ENCODE measurements at regions not wholly inside any gene's neighbourhood (a gene's known extent, or its start where the extent isn't known, plus 50 kb on each side); places are given as distances from the start of the nearest gene placed in this dataset.

DNA sequence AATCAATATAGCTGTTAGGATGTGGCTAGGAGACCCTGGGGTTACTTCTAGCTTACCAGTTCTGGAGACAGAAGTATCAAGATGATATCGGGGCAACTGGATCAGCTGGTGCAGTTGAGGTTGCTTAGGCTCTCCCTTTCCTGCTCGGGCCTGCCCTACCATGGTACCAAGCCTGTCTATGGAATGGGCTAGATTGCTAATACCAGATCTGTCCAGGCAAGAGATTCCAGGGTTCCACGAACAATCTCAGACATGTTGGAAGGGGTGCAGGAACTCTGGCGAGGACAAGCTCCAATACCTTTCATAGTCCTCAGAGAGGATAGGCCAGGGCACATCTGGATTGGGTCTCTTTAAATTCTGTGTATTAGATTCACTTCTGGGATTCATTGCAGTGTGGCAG lies 53.8 kb downstream of the ADM start:
- ChIA-PET CTCF (no interaction called here), POLR2A (no interaction called here)

DNA sequence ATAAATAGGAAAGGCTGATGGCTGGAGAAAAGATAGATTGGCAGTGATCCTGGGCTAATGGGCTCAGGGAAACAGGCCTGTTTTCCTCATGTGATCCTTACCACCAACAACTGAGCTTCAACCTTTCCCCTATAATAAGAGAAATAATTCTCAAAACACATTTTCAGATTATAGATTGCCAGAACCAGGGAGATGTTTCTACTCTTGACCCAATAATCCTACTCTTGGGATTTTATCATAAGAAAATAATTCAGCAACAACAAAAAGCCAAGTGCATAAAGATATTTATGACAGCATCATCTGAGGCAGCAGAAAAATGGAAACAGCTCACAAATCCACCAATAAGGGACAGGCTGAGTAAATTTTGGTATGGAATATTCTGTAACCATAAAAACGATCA lies 54.3 kb downstream of the ADM start:
- ChIA-PET POLR2A (no interaction called here), CTCF (no interaction called here)

DNA sequence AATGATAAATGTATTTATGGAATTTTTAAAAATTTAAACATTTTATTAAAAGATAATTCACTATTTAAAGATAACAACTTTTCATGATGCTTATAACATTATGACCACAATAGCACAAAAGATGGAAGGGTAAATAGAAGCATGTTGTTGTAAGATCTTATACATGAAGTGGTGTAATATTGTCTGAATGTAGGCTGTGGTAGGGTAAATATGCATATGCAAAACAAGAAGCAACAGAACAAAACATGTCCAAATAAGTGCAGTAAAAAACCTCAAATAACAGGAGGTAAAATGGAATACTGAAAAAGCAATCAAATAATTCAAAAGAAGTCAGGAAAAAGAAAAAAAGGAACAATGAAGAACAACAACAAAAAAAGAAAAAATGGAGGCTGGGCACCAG lies 56.0 kb downstream of the ADM start:
- CTCF ChIA-PET, result no interaction called here
- POLR2A ChIA-PET, result no interaction called here

DNA sequence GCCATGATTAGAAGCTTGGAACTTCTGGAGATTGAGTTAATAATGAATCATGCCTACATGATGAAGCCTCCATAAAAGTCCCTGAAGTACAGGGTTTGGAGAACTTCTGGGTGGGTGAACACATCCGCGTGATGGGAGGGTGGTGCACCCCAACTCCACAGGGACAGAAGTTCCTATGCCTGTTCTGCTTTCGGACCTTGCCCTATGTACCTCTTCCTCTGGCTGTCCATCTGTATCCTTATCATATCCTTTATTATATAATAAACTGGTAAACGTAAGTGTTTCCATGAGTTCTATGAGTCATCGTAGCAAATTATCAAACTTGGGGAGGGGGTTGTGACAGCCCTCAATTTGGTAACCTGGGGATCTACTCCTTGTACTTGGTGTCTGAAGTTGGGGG lies 60.2 kb downstream of the ADM start:
- CTCF ChIA-PET, result interaction anchor here (0.9 kb wide), 1 partner anchor 287 kb away, joined by 3 read pairs; no protein-coding TSS in a partner anchor
- POLR2A ChIA-PET, result no interaction called here

DNA sequence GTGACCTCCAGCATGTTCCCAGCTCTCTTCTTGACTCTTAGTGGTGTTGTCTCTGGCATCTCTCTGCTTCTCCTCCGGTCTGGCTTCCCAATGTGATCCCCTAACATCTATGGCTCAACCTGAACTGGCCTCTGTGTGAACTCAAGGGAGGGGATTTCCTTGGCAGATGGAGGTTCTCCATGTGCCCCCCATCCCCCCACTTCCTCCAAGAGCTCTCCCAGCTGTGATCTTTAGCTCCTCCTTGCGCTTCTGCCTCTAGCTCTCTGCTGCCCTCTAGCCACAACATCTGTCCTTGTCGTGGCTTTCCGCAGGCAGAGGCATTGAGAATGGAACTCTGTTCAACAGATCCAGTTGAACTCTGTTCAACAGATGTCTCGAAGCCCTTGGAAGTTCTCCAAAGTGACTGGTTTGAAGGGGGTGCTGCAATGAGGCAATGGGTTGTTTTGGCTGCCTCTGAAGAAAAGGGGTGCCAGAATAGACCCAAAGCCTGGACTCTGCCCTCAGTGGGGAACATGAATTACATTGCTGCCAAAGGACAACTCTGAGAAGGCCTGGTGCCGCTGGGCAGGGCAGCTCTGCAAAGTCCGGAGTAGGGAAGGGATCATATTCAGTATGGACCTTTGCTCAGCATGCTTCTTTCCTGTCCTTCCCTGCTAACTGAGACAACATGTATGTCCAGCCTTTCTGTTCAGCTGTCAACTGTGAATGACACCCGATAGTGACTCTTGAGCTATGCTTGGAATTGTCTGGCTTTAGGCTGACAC lies 61.9 kb downstream of the ADM start:
- ChIA-PET POLR2A (no interaction called here), CTCF (interaction anchor here (0.7 to 2.2 kb wide), 5 partner anchors 10 to 642 kb away, joined by 3 to 7 read pairs (median 4); no protein-coding TSS in a partner anchor)

DNA sequence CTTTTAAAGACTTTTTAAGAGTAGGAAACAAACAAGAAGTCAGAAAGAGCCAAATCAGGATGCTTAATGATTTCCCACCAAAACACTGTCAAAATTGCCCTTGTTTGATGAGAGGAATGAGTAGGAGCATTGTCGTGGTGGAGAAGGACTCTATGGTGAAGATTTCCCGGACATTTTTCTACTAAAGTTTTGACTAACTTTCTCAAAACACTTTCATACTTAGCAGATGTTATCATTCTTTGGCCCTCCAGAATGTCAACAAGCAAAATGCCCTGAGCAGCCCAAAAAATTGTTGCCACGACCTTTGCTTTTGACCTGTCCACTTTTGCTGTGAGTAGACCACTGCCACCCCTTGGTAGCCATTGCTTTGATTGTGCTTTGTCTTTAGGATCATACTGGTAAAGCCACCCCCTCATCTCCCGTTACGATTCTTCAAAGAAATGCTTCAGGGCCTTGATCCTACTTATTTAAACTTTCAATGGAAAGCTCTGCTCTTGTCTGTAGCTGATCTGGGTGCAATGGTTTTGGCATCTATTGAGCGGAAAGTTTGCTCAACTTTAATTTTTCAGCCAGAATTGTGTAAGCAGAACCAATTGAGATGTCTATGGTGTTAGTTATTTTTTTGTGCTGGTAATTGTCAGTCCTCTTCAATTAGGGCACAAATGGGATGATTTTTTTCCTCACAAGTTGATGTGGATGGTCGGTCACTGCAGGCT lies 67.2 kb downstream of the ADM start:
- ChIA-PET POLR2A (no interaction called here), CTCF (no interaction called here)

DNA sequence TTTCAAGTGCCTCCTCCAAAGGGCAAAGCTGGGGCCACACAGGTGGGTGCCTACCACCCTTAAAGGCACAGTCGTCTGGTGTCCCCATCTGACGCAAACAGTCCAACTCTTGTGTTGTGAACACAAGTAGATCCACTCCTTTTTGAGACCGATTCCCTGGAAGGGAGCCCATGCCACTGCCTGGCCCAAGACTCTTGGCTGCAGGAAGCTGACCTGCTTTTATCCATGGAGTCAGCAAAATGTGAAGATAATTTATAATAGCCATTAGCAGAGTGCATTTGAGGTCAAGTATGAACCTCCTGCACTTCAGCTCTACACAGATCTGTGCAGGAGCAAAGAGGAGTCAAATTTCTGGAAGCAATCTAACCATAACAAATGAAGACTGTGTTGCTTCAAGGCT lies 68.5 kb downstream of the ADM start:
- CTCF ChIA-PET, result no interaction called here

DNA sequence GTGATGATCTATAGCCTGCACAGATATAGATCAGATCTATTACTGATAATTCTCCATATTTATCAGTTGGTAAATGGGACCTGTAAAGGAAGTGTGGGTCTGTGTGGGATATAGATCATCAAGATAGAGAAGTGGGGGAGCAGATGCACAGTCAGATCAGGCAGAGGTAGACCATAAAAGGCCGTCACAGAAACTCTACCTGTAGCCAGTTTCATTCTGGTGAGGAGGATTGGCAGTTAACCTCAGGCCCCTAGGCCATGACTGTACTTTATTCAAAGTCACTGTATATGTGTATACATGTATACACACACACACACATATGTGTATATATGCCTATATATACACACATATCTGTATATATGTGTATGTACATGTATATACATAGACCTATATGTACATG lies 69.1 kb downstream of the ADM start:
- ChIA-PET POLR2A (no interaction called here), CTCF (no interaction called here)

More for the DNA sequence above, 68.5 kb downstream of the ADM start:
- POLR2A ChIA-PET, result no interaction called here

DNA sequence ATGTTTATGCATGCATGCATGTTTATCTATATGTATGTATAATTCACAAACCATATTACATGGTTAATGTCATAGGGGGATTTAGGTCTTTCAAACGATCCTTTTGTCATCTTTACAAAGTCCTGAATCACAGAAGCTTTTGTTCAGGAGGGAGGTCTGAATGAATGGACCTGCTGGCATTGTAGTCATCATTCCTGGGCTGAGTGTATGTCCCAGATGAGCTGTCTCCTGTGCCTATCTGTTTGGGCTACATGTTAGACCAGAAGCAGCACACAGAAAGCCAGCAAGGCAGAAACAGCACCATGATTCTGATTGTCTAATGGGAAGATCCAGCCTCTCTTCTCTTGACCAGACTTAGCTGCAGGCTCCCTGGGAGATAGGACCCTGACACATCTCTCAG lies 69.5 kb downstream of the ADM start:
- CTCF ChIA-PET, result no interaction called here
- POLR2A ChIA-PET, result no interaction called here

DNA sequence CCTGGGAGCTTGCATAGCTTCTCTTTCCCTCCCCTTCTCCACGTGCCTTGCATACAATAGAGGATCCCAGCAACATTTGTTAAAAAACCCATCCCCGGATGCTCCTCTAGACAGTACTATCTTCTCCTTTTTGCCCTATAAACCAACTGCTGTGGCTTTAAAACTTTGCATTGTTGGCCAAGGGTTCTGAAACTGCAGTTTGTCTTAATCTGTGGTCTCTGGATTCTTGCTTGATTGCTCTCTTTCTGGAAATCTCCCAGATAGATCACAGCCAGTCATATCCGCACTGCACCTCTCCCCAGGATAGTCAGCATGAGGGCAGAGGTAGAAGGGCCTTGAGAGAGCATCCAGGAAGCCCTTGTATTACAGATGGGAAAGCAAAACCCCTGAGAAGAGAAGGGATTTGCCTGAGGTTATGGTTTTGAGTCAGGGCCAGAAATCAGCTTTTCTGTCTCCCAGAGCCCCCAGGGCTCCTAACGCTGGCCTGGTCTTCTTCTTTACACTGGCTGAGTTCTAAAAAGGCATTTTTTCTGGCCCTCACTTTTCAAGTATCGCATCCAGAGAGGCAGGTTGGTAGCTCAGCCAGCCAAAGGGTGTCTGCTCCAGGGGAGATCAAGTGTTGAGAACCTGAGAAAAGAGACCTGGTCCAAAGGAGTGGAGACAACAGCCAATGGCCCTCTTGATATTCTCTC lies 70.6 kb downstream of the ADM start:
- CTCF ChIA-PET, result no interaction called here
- POLR2A ChIA-PET, result interaction anchor here (0.6 kb wide), 1 partner anchor 208 kb away, joined by 3 read pairs; no protein-coding TSS in a partner anchor

DNA sequence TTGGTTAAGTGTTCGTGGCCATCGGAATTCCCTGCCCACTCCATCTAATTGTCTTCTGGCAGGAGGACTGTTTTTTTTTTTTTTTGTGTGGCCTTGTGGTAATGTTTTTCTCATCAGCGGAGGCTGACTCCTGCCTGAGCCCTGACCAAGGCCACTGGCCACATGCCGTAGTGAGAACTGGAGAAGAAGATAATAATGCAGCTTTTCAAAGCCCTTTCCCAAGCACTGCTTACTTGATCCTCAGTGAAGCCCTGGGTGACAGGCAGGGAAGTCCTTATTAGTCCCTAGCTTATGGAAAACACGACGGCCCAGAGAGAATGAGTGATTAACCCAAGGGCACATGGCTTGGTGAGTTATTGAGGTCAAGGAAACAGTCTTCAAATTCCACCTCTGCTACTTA lies 71.2 kb downstream of the ADM start:
- CTCF ChIA-PET, result no interaction called here
- POLR2A ChIA-PET, result interaction anchor here (0.6 kb wide), 1 partner anchor 208 kb away, joined by 3 read pairs; no protein-coding TSS in a partner anchor

DNA sequence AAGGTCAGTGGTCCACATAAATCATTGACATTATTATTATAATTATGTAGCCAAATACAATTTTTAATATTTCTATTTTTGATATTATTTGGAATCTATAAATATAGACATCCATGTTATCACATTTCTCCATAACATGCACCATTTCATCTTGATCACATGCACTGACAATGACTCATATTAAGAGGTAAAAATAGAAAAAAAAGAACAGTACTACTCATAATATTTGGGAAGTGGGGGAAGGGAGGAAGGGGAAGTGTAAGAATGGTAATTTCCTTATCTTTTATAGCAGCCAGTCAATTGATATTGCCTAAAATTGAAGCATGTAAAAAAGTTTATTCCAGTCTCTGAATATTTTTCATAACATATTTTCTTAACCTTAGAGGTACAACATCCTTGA lies 72.3 kb downstream of the ADM start:
- CTCF ChIA-PET, result no interaction called here
- POLR2A ChIA-PET, result no interaction called here

DNA sequence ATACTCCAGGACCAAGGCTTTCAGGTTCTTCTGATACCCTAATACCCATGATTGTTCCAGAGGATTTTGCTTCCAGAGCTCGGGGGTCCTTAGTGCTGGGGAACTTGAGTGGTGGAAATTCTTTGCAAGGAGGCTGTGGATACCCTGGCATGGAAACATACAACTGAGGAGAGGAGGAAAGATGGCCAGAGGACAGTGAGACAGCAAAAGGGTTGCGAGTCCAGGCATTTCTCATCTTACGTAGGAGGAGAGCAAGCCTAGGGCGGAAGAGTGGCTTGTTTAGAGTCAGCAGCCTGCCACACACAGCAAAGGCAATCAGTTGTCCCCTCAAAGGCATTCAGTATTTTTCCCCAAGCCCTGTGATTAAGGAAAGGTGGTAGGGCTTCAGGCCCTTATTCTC lies 73.5 kb downstream of the ADM start:
- CTCF ChIA-PET, result no interaction called here
- POLR2A ChIA-PET, result no interaction called here

DNA sequence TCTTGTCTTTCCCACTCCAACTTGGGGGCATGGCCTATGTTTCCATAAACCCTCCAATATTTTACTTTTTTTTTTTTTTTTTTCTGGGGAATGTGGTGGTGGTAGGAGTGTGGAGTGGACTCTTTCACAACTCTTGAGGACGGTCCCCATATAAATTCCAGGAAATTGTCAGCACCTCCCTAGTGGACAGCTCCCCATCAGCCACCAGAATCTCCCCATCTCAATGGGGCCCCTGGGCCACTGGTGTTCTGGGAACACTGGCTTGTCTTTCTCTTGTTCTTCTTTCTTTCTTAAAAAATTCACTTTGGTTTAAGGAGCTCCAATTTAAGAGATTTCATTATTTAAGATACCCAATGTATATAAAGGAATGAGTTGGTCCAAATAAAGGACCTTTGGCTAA lies 74.1 kb downstream of the ADM start:
- CTCF ChIA-PET, result no interaction called here
- POLR2A ChIA-PET, result no interaction called here

DNA sequence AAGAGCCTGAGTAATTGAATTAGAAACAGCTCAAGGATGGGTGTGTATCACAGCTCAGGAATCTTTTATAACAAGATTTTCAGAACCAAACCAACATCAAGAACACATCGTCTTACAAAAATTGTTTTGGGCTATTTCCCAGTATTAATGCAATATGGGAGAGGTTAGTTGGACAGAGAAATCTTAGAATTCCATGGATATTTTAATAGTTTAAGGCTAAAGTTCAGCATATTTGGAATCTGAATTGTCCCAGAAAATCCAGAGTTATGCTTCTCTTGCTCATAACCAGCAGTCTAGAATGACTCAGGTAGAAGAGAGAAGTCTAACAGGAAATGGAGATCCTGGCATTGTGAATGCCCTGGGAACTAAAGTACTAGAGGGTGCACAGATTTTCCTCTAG lies 74.6 kb downstream of the ADM start:
- ChIA-PET CTCF (no interaction called here), POLR2A (no interaction called here)

DNA sequence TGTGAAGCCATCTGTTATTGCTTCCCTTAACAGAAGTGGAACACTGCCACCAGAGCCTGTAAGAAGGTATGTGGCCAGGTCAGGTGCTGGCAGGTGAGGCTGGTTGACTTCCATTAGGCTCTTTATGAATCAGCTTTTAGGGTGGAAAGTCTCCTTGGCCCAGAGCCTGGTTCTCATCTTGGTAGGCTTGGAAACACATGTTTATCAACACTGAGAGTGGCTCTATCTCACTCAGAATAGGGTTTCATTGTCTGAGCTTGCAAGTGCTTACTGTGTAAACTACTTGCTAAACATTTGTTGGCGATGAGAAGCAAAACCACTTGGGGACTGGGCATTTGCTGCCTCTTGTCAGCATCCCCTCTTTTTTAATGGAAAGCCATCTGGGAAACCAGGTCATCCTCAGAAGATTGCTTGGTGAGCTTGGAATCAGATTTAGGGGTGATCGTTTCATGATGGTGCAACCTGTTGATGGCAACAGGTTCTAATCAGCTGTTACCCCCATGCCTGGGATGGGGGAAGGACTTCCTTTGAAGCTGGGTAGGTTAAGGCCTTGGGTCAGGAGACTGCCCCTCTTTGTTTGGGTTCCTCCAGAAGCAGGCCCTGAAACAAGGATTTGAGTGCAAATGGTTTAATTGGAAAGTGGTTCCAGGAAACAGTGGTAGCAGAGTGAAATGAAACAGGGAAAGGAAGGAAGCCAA lies 75.0 kb upstream of the AMPD3 start:
- ChIA-PET CTCF (no interaction called here), POLR2A (no interaction called here)

DNA sequence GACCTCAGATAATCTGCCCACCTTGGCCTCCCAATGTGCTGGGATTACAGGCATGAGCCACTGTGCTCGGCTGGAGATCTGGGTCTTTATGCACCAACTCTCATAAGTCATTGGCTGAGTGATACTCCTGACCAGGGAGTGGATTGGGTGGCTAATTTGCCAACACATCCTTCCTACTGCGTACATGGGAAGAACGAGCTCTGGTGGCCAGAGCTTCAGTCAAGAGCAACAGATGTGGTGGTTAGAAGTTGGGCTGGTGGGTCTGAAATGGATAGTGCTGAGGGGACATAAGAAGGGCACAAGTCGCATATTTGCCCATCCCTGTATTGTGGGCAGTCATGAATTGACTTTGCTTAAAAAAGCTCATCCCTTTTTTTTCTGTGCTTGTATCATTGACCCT lies 74.1 kb upstream of the AMPD3 start:
- ChIA-PET POLR2A (no interaction called here), CTCF (no interaction called here)

DNA sequence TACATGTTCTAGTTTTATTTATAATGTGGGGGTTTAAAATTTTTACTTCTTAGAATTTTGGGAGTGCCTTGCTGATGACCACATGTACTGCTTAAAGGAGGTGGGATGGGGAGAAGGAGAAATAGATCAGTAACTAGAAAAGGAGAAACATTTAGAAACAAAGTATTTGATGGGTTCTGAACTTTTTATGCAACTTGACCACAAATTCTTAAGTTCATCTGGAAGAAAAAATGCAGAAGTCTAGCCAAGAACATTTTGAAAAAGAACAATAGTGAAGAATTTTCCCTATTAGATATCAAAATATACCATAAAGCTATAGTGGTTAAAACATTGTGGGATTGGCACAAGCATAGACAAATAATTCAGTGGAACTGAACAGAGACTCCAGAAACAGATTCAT lies 73.3 kb upstream of the AMPD3 start:
- ChIA-PET POLR2A (no interaction called here), CTCF (no interaction called here)

DNA sequence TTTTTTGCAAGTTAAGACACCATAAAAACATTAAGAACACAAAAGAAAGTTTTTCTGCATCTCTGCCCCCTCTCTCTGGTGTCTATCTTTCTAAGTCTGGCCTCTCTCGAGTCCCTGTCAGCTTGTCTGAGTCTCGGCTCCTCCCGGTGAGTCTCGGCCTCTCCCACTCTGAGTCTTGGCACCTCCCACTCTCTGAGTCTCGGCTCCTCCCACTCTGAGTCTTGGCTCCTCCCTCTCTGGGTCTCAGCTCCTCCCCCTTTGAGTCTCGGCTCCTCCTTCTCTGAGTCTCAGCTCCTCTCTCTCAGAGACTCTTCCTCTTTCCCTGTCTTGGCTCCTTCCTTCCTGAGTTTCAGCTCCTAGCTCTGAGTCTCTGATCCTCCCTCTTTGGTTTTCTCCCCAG lies 72.5 kb upstream of the AMPD3 start:
- POLR2A ChIA-PET, result no interaction called here
- CTCF ChIA-PET, result no interaction called here

DNA sequence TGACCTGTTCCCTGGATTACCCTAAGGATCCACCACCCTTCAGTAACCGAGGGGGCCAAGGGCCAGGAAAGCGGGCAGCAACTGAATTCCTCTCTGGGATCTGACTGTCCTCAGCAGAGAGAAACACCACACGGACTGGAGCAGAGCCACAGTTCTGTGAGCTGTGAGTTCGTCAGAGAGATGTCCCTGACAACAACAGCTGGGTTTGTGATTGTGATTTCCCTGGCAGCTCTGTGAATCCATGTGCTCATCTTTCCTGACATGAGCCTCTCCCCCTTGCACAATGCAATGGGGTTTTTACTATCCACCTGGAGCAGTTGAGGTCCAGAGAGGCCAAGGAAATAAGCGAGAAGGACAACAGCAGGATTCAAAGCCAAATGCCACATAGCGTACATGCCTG lies 69.4 kb upstream of the AMPD3 start:
- POLR2A ChIA-PET, result no interaction called here

DNA sequence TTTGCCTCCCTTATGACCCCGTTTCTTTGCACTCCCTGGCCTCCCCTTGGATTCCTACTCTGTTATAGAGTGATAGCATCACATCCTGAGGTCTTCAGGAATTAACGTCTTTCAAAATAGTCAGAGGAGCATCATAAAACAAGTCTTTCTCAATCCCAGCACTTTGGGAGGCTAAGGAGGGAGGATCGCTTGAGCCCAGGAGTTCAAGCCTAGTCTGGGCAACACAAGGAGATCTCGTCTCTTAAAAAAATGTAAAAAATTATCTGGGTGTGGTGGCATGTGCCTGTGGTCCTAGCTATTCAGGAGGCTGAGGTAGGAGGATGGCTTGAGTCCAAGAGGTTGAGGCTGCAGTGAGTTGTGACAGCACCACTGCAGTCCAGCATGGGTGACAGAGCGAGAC lies 68.7 kb upstream of the AMPD3 start:
- ChIA-PET CTCF (no interaction called here), POLR2A (no interaction called here)

More for the DNA sequence above, 69.4 kb upstream of the AMPD3 start:
- CTCF ChIA-PET, result no interaction called here
